GM19035 (cell line): ENCODE measurements at regions not wholly inside any gene's neighbourhood (a gene's known extent, or its start where the extent isn't known, plus 50 kb on each side); places are given as distances from the start of the nearest gene placed in this dataset.

Experiments
- ATAC-seq: cut with Tn5 transposase; IDR thresholded peaks from one replicate; pipeline ENCODE4 v1.9.1; 2021; ENCODE audit not compliant: unreplicated experiment

DNA sequence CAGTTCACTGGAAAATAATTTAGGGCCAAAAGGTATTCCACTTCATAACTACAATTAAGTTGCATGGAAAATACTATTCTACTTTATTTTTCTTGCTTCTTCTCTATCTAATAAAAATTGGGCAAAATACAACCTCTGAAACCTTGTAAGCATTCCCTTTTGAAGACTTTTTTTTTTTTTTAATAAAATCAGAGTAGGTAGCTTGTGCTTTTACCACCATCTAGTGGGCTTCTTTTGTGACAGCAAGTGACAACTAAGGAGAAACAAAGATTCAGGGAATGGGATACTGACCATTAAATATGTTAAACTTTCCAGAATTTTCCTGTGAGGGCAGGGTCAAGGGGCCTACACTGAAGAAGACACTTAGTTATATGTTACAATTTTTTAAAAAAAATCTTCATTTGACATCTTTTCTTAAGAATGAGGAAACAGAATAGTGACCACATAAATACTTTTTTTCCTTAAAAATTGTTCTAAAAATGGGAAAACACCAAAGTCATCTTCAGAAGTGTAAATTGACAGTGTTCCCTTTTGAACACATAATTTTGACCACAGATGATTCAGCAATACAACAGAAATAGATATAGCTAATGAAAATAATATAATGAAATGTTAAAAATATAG, 1183.2 kb upstream of the ACVR2A start:
- ATAC-seq = no peak

DNA sequence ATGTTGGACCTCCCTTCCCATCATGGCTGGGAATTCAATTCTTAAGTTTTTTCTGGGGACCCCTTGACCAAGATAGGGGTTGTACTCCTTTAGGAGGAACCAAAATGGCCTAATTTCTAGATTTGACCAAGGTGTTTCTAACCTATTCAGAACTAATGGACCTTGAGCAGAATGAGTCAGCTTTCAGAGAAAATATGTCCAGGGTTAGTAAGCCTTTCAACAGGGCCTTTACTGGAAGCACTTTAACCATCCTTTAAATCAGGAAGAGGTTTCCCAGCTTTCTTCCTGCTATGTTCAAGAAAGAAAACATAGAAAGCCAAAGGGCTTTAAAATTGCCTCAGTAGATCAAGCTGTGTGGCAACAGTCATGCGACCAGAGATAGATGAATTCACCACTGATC, 1184.9 kb upstream of the ACVR2A start:
- no peak for ATAC-seq

DNA sequence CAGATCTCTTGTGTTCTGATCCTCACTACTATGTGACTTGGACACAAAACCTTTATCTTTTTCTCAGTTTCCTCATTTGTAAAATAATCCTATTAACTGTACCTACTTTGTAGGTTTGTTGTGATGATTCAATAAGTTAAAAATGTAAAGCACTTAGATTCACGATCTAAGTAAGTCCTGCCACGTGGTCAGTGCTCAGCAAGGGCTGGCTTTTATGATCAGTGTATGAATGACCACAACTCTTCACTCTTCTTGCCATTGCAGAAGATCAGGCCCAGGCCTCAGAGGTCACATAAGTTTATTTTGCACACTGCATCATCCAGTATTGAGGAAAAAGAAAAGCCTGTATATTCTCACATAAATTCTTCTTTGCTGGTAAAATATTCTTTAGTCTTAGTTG, 1192.5 kb upstream of the ACVR2A start:
- no peak for ATAC-seq

DNA sequence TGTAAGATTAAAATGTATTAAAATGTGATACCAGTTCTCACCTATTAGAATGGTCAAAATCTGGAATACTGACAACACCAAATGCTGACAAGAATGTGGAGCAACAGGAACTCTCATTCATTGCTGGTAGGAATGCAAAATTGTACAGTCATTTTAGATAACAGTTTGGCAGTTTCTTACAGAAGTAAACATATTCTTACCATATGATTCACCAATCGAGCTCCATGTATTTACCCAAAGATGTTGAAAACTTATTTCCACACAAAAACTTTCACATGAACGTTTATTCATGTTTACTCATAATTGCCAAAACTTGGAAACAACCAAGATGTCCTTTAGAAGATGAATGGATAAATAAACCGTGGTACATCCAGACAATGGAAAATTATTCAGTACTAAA, 1193.5 kb upstream of the ACVR2A start:
- no peak for ATAC-seq

GRCh38 chr2:146642066-146642465, 1202.8 kb upstream of the ACVR2A start:
- no peak for ATAC-seq

DNA sequence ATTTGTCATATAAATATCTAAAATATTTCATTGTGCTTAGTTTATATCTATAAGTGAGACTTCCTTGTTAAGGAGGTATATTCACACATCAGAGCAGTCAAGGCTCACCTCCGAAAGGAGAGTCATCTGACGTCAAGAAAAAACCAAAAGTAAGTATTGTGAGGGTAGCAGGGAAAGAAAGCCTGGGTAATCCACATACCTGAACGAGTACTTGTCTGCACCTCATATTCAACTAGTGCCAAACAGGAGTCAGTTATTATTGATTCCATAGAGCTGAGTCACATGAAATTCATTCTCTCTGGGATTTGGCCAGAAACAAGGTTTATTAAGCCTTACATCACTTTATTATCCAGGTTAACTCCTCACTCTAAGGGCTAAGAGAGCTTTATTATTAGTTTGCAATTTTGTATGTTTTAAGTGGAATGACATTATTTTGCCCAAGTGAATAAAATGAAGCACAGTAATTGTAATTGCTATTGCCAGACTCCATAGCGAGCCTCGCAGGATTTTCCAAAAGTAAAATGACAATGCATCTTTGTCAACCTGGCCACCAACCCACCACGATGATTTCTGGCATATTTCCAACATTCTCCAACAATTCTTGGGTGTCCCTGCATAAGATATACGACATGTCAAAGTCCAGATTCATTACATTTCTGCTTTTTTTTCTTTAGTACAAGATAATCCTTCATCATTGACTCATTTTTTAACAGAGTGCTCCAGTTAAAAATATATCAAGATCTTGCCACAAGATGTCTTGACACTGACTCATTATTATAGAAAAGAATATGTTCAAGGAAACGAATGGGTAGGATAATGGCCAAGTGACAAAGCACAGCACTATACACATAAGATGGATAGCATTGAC, 1210.4 kb upstream of the ACVR2A start:
- no peak for ATAC-seq

DNA sequence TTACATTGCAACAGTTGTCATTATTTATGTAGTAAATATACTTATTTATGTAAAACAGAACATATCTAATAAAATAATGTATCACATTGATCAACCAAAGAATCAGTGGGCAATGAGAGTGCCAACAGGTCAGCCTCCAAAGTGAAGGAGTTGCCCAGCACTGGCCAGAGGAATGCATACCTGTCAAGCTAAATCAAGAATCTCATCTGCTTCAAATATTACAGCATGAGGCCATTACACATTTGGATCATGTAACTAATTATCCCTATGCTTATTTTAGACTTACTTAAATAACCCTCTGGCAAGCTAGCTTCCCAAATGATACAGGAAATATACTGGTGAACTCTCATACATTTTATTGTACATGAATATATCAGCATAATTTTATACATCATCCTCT, 1211.7 kb upstream of the ACVR2A start:
- ATAC-seq = no peak

DNA sequence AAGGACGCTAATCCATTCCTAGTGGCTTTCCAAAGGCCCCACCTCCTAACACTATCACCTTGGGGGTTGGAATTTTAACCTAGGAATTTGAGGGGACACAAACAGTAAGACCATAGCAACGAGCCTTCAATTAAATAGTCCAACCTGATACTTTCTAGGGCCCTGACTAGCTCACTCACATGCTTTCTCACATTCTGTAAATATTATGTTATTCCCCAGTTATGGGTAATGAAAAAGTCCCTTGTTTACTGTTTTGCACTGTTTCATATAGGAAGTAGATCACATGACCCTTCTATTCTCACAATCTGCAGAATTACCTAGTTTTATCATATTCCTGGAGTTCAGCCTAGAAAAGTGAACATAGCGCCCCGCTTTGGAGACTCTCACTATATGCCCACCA, 1212.1 kb upstream of the ACVR2A start:
- ATAC-seq = no peak

- no peak for ATAC-seq
Observed at GRCh38 chr2:146624430-146625160, 1220.2 kb upstream of the ACVR2A start.

DNA sequence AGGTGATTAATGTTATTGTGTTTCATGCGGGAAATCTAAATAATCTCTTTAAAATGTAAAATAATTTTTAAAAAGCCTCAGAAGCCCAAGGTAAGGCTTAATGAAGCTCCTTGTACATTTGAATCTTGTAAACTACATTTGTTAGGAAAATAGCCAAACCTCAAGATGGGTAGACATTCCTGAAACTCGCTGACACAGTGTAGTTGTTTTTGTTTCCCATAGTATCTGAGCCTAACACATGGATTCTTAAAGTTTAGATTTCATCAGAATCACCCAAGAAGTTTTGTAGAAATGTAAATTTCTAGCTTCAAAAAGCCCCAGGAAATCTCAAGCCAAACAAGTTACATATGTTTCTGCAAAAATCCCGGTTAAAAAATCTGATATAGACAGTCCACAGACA, 1221.1 kb upstream of the ACVR2A start:
- no peak for ATAC-seq

DNA sequence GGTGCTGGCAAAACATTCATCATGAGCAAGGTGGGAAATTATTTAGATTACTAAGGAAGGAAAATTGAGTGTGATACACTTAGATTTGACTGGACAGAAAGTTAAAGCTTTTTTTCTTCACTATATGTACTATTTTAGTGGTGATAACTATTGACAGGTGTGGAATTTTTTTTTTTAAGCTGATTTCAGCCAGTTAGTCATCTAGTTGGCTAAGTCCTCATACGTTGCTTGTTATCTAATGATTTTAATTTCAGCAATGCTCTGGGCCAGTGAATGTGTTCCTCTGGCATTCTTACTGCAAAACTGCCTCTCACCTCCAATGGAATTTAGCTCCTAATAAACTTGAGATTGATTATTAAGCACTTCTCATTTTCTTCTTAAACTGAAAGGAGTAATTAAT, 1223.2 kb upstream of the ACVR2A start:
- no peak for ATAC-seq

GRCh38 chr2:146615778-146616177, 1229.1 kb upstream of the ACVR2A start:
- no peak for ATAC-seq

DNA sequence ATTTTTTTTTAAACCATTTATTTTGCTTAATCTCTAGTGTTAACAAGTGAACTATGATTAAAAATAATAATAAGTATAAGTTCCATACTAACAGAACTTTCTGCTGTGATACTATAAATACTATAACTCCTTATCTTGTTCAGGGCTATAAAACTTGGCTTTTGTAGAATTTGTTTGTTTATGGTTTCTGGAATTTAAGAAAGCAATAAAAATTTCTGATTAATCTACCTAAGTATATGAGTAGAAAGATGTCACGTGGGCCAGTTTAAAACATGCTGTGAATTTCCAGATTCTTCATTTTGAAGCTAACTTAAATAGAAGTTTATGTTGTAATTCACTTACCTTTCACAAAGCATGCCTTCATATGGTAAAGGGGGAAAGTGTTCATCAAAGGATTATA, 1236.3 kb upstream of the ACVR2A start:
- ATAC-seq = no peak

GRCh38 chr2:146604521-146604920, 1240.3 kb upstream of the ACVR2A start:
- ATAC-seq = no peak

DNA sequence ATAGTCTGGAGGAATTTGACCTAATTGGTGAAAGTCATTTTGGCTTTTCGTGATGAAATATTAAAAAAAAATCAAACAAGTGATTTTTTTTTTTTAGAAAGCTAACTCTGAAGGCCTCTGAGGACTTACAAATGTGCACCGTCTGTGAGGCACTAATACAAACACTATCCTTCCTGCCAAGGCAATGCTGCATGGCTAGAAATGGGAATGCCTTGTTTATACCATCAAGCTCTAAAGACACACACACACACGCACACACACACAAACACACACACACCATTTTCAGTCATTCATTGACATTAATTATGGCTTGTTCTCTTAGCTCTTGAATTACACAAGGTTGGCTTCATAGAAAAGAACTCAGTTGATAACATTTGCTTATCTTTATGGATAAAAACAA, 1242.0 kb upstream of the ACVR2A start:
- ATAC-seq = no peak

DNA sequence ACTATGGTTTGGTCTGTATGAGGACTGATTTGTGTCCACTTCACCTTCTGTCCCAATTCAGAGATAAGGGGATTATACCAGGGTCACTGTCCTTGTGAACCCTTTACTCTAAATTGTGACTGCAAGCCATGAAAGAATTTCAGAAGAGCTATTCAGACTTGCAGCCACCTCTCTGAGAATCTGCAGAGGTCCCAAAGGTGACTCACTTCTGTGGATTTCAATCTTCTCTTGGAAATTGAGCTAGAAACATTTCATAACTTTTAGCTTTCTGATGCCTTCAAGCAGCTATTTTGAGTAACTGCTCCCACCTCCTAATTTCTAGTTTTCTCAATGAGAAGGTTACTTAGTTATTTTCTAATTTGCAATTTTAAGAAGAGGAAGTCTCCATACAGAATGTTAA, 1242.4 kb upstream of the ACVR2A start:
- ATAC-seq = no peak

DNA sequence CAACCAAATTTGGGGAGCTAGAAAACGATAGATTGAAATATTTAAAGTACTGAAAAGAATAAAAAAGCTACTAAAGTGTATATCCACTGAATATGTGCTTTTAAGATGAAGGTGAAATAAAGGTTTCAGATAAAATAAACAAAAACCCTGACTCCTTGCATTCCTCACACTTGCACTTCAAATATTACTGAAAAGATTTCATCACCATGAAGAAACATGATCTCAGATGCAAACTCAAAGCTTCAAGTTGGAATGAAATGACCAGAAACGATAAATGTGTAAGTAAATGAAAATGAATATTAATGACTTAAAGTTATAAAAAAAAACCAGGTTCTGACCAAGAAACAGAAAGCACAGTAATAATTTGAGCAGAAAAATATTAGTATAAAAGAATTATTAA, 1246.0 kb upstream of the ACVR2A start:
- ATAC-seq = no peak

GRCh38 chr2:146597291-146597690, 1247.5 kb upstream of the ACVR2A start:
- ATAC-seq = no peak

- no peak for ATAC-seq
Observed at GRCh38 chr2:146591908-146592307, 1252.9 kb upstream of the ACVR2A start.

DNA sequence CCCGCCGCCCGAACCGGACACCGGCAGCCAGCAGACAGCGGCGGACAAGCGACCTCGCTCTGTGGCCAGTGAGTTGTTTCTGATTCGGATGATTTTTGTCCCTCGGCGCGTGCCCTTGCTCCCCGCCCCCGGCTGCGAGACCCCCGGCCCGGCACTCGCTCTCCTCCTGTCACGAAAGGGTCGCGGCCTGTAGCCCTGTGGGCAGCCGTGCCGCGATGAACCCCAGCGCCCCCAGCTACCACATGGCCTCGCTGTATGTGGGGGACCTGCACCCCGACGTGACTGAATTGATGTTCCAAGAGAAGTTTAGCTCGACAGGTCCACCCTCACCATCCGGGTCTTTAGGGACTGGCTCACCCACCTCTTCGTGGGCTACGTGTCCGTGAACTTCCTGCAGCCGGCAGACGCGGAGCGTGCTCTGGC, 1257.5 kb upstream of the ACVR2A start:
- no peak for ATAC-seq

DNA sequence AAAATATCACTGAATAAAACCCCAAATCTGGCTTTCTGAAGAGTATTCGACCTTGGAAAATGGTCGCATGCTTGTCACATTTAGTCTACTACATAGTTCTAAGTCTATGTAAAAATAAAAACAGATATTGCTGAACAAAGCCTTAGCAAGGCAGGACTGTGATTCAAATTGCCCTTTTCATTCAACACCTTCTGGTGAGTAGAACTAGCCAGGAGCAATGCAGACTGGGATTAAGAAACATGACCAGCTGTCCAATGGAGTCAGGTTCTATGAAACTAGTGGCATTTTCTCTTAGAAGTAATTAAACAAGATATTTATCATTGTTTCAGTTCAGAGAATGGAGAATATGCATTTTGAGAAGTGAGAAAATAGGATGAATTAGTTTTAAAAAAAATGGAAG, 1260.5 kb upstream of the ACVR2A start:
- no peak for ATAC-seq
